NCI-H2196 treated with DMSO at 0.1 percent for 48 hours (cell line): ENCODE measurements at regions not wholly inside any gene's neighbourhood (a gene's known extent, or its start where the extent isn't known, plus 50 kb on each side); places are given as distances from the start of the nearest gene placed in this dataset.
"Not testable (repeated sequence)": the region's sequence is repeated elsewhere in the genome, so short reads cannot be mapped to it uniquely, and the experiment has no call there.

Source experiments
- DNase-seq: peaks from one replicate; lab custom pipeline; 2025; ENCODE audit not compliant: unreplicated experiment; lab: John Stamatoyannopoulos, UW

DNA sequence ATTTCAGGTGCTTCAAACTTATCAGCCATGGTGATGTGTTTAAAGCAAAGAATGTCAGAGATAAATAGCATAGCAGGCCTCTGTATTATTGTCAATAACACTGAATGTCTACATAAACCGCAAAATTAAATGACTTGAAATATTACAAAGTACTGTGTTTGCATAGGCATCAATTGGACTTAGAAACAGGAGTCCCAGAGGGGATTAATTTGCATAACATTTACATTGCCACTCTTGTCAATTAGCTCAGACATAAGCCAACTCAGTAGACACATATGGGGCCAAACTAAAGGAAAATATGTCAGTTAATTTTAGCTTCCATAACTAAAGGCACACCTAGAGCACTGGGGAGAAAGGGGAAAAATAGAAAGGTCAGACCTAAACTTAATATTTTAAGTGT lies 814.5 kb upstream of the NEGR1 start:
- no peak for DNase-seq

DNA sequence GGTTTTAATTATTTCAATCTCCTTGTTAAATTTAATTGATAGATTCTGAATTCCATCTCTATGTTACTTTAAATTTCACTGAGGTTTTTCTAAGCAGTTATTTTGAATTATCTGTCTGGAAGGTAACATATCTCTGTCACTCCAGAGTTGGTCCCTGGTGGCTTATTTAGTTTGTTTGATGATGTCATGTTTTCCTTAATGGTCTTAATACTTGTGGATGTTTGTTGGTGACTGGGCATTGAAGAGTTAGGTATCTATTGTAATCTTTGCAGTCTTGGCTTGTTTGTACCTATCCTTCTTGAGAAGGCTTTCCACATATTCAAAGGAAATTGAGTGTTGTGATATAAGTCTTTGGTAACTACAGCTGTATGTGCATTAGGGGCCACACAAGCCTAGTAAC lies 810.0 kb upstream of the NEGR1 start:
- DNase-seq: no peak

GRCh38 chr1:73066866-73067265 lies 784.5 kb upstream of the NEGR1 start:
- no peak for DNase-seq

DNA sequence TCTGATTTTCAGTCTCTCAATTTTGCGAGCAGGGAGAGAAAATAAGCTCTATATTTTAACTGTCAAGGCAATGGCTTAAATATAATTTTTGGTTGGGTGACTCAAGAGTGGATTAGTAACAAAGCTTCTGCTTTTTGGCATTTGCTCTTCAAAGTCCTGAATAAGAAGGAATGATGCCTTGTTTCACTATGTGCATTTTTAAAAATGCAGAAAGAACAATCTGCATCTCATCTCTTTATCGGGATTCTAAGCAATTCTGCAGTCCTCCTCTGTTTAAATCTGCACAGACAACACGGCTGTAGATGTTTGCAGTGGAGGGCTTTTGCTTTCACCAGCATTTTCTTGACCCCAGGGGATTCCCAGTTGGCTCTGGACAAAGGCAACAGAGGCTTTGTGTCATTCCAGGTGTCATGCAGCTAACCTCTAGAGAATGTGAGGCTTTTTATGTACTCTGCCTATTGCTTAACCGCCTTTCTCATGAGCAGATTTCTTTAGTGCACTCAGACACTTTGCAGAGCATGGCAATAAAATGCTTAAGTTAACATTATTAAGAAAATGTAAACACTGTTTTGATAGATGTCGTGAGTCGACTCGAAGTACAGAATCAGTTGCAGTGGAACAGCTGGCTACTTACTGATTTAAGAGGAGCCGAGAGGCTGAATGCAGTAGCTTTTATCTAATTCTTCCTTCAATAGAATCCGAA lies 783.2 kb upstream of the NEGR1 start:
- no peak for DNase-seq

DNA sequence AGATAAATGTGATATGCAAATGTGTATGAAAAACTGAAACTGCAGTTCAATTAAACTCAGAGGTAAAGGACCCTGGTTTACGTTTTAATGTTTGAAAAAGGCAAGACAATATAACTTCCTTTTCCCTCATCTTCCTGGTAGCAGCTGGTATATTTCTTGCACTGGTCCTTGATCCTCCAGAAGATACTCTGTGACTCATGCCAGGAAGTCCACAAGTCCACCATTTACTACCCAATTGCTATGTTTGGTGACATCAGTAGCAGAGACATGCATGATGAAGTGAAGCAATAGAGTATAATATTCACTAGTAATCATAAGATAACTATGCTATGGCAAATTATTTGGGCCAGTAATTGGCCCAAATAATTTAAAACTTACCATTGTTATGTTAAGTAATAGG lies 774.5 kb upstream of the NEGR1 start:
- DNase-seq: no peak

DNA sequence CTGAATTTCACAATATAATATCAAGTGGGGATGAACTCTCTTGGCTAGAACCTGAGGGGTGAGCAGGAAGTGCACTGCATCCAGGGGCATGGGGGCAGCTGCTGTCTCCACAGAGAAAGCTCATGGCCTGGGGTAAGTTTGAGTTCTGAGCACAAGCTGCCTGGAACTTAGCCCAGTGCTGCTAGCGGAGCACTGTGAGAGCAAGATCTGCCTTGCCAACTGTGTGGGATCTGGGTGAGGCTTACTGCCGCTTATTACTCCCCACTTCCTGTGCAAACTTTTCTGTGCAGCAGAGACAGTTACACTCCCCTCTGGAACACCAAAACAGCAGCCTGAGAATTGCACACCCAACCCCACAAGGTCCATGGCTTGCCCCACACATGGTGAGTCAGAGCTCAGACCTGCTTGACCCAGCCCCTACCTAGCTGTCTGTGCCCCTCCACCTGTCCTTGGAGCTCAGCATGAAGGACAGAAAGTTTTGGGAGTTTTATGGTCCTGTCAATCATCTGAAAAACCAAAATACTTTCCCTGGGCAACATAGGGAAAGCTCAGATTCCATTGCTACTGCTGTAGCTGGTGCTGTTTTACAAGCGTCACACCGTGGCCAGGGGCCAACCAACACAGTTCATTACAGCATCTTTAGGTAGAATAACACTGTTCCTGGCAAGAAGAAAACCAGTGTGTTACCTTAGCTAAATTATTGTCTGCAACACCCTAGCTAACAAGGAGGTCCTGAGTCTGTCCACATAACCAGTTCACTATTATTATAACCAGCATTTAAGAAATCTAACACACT lies 762.1 kb upstream of the NEGR1 start:
- DNase-seq: no peak

- DNase-seq: no peak
These were observed 760.1 kb upstream of the NEGR1 start for GRCh38 chr1:73042403-73042802.

- no peak for DNase-seq
These were observed 758.5 kb upstream of the NEGR1 start for GRCh38 chr1:73040811-73041210.

- no peak for DNase-seq
These were observed 751.9 kb upstream of the NEGR1 start for GRCh38 chr1:73034271-73034670.

- no peak for DNase-seq
These were observed 751.3 kb upstream of the NEGR1 start for GRCh38 chr1:73033640-73034039.

GRCh38 chr1:73029571-73029970 lies 747.2 kb upstream of the NEGR1 start:
- DNase-seq: no peak

DNA sequence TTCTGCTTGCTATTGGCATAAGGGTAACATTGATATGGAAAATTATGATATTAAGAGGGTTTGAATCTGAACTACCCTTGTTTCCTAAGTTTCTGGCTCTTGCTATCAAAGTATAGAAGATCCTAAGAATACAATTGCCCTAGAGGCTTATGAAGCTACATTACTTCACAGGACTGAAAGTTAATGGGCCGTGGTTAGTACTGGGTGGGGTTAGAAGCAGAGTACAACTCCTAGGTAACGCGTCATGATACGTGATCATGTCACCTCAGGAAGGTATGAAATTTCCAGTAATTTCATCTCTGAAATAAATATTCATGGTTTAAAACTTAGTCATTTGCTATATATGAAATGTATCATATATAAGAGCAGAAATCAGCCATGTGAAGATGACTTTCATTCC lies 743.8 kb upstream of the NEGR1 start:
- DNase-seq: no peak

- DNase-seq: no peak
These were observed 727.6 kb upstream of the NEGR1 start for GRCh38 chr1:73009938-73010337.

- no peak for DNase-seq
These were observed 727.0 kb upstream of the NEGR1 start for GRCh38 chr1:73009311-73009710.

DNA sequence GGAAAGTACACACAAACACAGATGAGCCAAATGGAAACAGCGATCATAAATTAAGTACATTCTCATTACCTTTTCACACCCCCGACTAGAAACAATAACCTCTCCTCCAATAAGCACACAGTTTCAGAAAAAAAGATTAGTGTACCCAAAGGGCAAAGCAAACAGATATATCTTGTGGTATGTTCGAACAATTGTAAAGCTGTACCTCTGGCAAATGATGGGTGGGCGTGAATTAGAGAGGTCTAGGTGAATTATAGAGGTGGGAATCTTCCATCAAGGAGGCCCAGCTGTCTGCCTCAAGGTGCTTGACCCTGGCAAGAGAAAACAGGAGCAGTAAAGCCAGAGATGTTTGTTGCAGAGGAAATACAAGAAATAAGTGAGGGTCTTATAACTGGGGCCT lies 715.3 kb upstream of the NEGR1 start:
- no peak for DNase-seq

- no peak for DNase-seq
These were observed 714.7 kb upstream of the NEGR1 start for GRCh38 chr1:72997041-72997440.

DNA sequence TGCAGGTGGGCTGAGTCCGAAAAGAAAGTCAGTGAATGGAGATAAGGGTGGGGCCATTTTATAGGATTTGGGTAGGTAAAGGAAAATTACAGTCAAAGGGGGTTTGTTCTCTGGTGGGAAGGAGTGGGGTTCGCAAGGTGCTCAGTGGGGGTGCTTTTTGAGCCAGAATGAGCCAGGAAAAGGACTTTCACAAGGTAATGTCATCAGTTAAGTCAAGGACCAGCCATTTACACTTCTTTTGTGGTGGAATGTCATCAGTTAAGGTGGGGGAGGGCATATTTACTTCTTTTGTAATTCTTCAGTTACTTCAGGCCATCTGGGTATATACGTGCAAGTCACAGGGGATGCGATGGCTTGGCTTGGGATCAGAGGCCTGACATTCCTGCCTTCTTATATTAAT lies 705.5 kb upstream of the NEGR1 start:
- not testable (repeated sequence) for DNase-seq

- no peak for DNase-seq
These were observed 704.4 kb upstream of the NEGR1 start for GRCh38 chr1:72986591-72987290.

DNA sequence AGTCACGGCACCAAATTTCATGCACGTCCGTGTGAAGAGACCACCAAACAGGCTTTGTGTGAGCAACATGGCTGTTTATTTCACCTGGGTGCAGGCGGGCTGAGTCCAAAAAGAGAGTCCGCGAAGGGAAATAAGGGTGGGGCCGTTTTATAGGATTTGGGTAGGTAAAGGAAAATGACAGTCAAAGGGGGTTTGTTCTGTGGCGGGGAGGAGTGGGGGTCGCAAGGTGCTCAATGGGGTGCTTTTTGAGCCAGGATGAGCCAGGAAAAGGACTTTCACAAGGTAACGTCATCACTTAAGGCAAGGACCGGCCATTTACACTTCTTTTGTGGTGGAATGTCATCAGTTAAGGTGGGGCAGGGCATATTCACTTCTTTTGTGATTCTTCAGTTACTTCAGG lies 702.7 kb upstream of the NEGR1 start:
- not testable (repeated sequence) for DNase-seq

DNA sequence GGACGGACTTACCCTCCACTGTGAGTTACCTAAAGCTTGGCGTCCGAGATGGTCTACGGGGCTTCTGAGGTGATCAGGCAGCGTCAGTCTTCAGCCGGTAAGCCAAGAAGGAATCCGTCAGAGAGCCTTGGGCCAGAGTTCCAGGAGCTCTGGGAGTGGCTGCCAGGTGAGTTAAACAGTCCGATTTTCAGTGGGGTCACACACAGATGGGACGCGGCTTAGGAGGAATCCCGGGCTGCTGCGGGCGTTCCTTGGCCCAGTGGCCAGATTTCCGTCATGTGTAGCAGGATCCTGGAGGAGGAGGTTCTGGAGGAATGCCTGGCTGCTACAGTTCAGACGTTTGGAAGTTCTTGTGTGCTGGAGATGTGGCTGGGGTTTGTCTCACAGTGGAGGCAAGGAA lies 700.7 kb upstream of the NEGR1 start:
- DNase-seq: not testable (repeated sequence)

- DNase-seq: no peak
These were observed 687.1 kb upstream of the NEGR1 start for GRCh38 chr1:72969461-72969860.

- no peak for DNase-seq
These were observed 672.6 kb upstream of the NEGR1 start for GRCh38 chr1:72954943-72955342.
